Activated gamma-delta T cell treated with Interleukin-2 at 50 U/mL for 16 hours (primary cell): ENCODE measurements at regions not wholly inside any gene's neighbourhood (a gene's known extent, or its start where the extent isn't known, plus 50 kb on each side); places are given as distances from the start of the nearest gene placed in this dataset.
"Not testable (repeated sequence)": the region's sequence is repeated elsewhere in the genome, so short reads cannot be mapped to it uniquely, and the experiment has no call there.

ENCODE experiments used
- DNase-seq: peaks from one replicate; pipeline ENCODE4 v3.0.0-alpha.2; 2020

DNA sequence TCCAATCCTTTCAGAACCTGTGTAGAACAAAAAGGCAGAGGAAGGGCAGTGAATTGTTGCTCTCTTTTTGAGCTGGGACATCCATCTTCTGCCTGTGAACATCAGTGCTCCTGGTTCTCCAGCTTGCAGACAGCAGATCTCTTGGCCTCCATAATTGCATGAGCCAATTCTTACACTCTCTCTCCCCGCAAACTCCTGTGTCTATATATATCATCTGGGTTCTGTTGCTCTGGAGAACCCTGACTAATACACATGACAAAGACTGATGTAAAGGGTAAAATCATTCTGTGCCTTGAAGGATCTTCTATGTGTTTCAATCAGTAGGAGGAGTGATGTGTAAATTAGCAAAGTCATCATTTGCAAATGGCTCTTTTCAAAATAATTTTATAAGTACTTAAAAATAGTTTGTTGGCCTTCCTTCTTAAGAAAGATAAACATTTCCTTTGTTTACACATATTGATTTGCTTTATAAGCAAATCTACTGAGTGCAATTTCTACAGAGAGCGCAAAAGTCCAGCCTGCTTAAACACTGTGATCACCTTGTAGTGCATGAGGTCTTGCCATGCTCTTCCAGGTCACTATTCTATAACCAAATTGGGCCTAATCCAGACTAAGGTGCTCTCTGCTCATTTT lies 154.9 kb upstream of the ANKRD28 start:
- no peak for DNase-seq

DNA sequence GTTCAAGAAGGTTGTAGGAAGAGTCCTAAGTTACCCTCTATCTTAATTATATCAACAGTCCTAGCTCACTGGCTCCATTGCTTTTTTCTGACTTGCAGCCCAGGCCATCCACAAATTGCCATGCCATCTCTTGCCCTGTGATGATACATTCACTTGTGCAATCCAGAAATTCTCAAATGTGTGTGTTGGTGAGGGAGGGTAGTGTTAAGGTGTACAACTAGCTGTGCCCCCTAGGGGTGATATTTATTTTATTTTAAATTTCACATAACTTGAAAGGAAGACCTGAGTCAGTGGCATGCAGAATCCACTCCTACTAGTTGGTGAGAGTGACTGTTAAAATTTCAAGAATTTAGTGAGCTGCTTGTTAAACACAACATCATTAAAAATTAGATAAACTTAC lies 156.1 kb upstream of the ANKRD28 start:
- DNase-seq = no peak

DNA sequence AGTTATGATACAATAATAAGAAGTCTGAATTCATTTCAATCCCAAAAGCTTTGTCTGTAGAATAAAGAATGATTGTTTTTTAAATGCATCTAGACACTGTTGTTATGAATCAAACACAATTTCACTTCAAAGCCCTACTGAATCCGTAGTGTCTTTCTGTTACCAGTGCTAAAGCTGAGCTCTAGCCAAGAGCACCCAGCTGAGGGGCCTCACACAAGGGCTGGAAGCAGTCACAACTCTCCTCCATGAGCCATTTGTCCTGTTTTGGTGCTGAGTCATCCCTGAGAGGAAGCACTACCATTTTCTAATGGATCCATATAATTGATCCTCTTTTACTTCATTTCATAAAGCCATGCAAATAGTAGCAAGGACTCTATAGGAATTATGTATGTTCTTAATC lies 158.2 kb upstream of the ANKRD28 start:
- no peak for DNase-seq

DNA sequence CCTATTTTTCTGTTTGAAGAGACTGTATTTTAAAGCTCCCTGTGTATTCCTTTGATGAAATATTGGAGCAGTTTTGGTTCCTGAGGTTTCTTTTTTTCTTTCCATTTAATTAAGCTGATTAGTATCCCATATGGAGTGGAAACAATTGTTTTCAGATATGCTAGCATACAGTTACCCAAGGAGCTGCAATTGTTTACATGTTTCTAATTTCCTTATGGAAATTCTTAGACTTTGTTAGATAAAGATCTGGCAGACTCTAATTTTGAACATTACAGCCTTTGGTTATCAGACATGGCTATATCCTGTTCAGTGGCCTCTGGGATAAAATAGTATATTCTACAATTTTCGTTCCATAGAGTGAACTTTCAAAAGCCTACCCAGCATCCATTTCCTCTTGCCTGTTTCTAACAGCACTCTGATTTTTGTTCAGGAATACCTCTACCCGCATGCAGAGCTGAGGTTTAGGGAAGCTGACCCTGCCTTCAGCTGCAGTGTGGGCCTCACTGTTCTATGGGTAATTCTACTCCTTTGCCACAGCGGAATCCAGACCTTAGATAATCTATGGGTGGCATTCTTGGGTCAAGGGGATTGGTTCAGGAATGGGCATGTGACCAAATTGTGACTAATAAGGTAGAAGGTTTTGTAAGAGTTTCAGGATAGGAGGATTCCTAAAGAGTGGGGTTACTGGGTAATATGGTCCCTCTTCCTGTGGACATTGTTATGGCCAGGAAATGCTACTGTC lies 161.1 kb upstream of the ANKRD28 start:
- no peak for DNase-seq

DNA sequence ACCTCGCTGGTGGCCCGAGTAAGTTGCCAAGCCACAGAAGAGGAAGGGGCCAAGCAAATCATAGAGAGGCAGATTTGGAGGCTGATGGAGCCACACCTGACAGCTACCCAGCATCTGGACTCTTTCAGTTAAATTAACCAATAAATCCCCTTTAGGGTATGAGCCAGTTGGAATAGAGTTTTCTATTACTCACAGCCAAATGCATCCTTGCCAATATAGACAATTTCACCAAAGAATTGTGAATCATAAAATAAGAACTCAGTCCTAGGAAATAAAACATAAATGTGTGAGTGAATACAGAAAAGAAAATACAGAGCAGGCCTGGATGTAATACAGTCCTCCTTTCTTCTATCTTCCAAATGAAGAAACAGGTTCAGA lies 161.6 kb upstream of the ANKRD28 start:
- no peak for DNase-seq

DNA sequence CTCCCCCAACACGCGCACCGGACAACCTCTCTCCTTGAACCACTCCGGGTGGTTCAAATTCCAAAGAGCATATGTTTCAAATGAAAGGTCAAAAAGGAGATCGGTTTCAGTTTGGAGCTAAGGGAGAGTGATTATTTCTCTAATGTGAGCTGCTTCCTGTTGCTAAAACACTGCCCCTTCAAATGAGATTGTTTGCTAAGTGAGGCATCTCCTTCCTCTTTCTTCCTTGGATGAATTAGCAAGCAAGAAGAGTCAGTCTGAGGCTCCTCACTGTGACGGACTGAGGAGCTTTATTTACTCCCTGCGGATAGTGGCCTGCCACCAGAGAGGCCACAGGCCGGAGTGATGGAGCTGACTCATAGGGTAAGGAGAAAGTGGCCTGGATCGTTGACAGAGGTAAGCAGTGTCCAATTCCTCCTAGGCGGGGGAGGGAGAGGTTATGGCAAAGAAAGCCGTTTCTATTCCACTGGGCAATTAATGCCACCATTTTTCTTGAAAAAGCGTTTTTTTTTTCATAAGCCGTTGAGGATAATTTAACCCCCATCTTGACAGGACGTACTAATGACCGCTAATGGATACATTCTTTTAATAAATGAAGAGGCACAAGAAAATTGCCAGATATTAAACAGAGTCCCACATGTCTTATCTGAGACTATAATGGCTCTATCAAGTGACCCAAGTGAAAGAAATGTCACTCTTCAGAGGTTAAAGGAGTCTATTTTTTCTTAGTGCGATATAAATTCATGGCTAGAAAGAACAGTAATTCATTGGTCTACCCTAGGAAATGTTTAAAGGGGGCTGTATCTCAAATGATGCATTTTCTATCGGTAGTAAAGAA lies 167.0 kb upstream of the ANKRD28 start:
- no peak for DNase-seq

GRCh38 chr3:15967577-15967976 lies 169.8 kb upstream of the ANKRD28 start:
- DNase-seq = no peak

DNA sequence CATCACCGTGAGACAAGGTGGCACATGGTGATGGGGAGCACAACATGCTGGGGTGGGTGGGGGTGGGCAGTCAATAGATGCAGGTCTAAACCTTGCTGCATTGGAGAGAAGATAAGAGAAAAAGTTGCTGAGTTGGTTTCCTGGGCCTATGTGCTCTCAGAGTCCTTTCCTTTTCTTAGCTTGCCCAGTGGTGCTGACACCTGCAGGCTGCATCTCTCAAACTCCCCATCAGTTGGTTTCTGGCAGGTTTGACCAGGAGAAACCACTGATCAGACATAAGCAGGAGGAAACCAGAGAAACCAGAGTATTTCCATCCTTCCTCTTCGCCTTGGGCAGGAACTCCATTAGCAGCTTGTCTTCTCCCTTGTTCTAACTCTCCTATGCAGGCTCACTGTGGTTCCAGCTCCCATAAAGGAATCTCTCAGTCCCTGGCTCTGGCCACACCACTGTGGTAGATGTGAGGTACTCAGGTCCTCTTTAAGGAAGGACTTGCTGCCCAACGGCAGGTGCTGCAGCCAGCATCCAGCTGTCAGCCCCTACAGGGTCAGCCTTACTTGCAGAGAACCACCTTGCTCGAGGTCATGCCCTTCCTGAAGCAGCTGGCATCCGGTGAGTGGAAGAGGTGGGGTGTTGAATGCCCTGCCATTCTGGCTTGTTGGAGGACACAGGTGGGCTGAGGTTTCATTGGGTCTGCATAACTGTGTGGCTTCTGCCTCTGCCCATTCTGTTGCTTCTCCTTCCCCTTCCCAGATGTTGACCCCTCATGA lies 172.3 kb upstream of the ANKRD28 start:
- DNase-seq = no peak

GRCh38 chr3:15973414-15973813 lies 175.6 kb upstream of the ANKRD28 start:
- no peak for DNase-seq

DNA sequence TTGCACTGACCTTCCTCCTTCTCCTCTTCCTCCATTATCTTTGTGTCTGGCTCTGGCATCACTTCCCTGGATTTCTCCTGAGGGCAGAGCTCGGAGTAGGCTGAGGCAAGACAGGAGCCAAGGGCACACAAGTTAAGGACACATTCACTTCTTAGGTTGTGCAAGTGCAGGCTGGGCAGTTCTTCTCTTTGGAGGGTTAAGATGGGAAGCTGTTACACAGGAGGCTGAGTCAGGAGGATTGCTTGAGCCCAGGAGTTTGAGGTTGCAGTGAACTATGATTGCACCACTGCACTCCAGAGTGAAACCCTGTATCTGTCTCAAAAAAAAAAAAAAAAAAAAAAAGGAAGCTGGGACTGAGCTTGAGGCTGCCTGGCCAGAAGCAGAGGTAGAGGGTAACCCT lies 176.2 kb upstream of the ANKRD28 start:
- no peak for DNase-seq

DNA sequence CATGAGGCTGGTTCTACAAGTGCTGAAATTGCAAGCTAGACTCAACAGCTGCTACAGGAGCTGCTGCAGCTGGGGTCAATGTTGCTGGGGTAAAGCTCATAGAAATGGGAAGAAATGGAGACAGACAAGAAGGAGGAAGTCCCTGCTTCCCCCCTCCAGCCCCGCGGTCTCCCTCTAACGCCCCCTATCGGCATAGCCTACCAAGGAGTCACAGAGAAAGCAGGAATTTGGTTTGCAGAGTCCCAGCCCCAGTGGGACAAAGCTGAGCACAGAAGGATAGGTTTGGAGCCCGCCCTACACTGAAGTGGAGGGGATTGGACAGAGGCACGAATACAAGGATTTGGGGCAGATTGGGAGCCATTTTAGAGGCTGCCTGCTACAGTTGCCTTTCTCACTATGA lies 176.9 kb upstream of the ANKRD28 start:
- DNase-seq = no peak

DNA sequence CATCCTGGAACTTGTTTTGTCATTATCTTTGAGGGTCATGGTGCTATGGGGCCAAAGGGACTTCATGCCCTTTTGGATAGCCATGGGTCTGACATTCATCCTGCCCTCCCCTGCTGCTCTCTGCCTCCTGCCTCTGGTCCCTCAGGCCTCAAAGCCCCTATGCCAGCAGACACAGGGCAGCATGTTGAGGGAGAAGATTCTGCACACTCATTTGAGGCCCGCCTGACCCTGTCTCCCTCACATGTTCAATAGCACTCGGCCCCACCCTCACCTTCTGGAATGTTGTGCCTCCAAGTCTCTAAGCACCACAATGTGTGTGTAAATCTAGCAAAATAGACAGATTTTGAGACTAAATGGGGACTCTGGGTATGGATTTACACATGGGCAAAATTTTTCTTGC lies 178.7 kb upstream of the ANKRD28 start:
- no peak for DNase-seq

DNA sequence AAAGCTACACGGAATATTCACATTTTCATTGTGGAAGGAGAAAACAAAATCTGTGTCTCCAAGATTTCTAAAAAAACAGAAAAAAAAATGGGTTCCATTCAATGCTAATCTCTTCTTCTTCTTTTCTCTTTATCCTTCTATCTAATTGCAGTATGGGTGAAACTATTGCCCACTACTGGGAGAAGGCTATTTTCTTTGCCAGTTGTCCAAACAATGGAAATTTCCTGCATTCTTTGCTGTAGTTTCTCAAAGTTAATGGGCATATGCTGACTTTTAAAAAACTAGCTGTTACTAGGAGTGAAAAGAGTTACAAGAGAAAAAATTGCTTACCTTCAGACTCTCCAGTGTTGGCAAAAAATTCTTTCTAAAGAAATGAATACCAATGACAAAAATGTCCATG lies 179.3 kb upstream of the ANKRD28 start:
- DNase-seq = no peak

DNA sequence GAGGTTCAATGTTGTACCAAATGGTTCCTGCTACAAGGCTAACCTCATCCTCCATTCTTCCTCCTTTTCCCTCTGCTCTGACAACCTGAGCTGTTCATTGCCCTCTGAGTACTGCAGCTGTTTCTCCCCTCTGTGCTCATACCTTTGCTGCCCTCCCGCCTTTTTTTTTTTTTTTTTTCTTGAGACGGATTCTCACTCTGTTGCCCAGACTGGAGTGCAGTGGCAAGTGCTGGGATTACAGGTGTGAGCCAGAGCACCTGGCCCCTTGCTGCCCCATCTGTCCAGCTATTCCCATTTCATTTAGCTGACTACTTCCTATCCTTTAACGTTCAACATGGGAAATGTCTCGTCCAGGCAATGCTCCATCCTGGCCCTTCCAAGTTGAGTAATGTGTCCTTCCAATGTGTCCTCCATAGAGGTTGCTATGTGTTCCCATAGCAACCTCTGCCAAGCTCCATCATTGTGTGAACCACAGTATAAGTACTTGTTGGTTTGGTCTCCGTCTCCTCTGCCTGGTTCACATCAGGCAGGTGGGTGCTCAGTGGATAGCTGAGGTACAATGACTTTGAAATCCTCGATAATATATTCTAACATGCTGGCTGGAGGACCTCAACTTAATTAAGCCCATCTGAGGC lies 179.9 kb upstream of the ANKRD28 start:
- no peak for DNase-seq

GRCh38 chr3:15978801-15979200 lies 181.0 kb upstream of the ANKRD28 start:
- DNase-seq = no peak

DNA sequence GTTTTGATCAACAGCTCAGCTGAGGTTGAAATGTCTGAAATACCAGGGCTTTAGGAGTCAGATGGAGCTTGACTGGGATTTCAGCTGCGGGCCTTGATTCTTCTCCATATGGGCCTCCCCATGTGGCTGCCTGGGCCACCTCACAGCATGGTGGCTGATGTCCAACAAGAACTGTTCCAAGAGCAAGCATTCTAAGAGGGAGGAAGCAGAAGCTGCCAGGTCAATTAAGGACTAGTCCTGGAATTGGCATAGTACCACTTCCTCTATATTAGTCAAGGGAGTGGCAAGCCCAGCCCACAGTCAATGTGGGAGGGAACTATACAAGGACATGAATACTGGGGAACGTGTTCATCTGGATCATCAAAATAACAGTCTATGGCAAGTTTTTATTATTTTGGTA lies 181.7 kb upstream of the ANKRD28 start:
- no peak for DNase-seq

GRCh38 chr3:15979900-15980299 lies 182.1 kb upstream of the ANKRD28 start:
- DNase-seq = no peak

GRCh38 chr3:15982243-15982642 lies 184.5 kb upstream of the ANKRD28 start:
- DNase-seq = no peak

GRCh38 chr3:15982667-15983196 lies 185.0 kb upstream of the ANKRD28 start:
- no peak for DNase-seq

DNA sequence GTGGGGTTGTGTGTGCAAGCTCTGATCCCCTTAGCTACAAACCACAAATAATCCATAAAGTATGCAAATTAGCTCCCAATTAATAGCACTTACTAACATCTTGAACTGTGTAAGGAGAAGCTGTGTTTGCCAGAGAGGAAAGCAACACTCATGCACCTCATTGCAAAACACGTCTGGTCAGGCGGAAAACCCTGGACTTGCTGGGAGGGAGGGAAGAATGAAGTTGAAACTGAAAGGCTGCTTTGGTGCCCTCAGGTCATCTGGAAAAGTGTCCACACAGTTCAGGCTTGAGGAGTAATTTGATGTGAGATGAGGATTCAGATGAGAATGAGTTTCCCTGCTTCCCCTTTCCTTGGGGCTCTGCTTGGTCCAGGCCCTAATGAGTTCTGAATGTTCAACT lies 185.5 kb upstream of the ANKRD28 start:
- no peak for DNase-seq

- no peak for DNase-seq
These were observed 185.9 kb upstream of the ANKRD28 start for GRCh38 chr3:15983693-15984092.

DNA sequence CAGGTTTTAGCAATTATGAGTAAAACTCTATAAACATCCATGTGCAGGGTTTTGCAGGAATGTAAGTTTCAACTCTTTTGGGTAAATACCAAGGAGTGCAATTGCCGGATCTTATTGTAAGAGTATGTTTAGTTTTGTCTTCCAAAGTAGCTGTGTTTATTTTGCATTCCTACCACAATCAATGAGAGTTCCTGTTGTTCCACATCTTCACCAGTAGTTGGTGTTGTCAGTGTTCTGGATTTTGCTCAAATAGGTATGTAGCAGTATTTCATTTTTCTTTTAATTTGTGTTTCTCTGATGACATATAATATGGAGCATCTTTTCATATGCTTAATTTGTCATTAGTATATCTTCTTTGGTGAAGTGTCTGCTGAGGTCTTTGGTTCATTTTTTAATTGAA lies 185.1 kb upstream of the GALNT15 start:
- no peak for DNase-seq

- DNase-seq = not testable (repeated sequence)
These were observed 180.8 kb upstream of the GALNT15 start for GRCh38 chr3:15993660-15994059.
